CD1c-positive myeloid dendritic cell (primary cell): ENCODE measurements at regions not wholly inside any gene's neighbourhood (a gene's known extent, or its start where the extent isn't known, plus 50 kb on each side); places are given as distances from the start of the nearest gene placed in this dataset.

ENCODE experiments used
- DNase-seq: peaks from one replicate; pipeline ENCODE4 v3.0.0-alpha.2; 2016; ENCODE audit errors: extremely low spot score

DNA sequence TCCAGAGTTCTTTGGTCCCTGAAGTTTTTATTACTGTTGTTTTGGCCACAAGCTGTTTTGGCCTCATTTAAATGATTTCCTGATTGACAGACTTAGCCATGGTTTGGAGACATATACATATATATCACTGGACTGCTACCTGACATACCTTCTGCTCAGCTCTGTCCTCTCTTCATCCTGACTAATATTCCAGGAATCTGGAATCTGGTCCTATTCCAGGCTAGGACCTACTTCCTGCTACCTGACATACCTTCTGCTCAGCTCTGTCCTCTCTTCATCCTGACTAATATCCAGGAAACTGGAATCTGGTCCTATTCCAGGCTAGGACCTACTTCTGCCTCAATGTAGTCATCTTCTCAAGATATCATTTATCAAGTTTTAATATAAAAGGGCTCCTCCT is 724.4 kb upstream of the ROBO1 start:
- no peak for DNase-seq

DNA sequence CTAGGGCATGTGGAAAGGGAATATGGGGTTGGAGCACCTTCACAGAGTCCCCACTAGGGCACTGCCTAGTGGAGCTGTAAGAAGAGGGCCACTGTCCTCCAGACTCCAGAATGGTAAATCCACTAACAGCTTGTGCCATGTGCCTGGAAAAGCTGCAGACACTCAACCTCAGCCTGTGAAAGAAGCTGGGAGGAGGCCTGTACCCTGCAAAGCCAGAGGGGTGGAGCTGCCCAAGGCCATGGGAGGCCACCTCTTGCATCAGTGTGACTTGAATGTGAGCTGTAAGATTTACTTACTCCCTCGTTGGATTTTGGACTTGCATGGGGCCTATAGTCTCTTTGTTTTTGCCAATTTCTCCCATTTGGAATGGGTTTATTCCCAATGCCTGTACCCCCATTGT is 705.2 kb upstream of the ROBO1 start:
- no peak for DNase-seq

DNA sequence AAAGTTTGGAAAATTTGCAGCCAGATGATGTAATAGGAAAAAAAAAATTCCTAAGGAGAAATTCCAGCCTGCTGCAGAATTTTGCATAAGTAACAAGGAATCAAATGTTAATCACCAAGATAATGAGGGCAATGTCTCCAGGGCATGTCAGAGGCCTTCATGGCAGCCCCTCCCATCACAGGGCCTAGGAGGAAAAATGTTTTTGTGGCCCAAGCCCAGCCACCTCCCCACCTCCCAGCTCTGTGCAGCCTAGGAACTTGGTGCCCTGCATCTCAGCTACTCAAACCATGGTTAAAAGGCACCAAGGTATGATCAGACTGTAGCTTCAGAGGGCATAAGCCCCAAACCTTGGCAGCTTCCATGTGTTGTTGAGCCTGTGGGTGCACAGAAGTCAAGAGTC is 704.7 kb upstream of the ROBO1 start:
- no peak for DNase-seq

DNA sequence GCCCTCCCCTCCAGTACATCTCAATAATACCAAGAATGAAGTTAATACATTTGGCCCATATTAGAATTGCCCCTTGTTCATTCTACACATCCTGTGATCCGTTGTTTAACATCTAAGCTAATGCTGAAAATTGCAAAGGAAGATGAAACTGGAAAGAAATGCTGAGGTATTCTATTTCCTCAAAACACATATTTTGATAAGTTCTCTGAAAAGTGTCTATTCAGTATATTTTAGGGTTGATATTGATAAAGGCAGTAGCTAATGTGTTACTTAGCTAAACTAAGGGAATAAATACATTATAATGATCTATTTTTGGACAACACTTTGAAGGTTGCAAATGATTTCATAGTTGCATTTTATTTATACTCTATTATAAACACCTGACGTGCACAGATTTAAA is 702.6 kb upstream of the ROBO1 start:
- no peak for DNase-seq

DNA sequence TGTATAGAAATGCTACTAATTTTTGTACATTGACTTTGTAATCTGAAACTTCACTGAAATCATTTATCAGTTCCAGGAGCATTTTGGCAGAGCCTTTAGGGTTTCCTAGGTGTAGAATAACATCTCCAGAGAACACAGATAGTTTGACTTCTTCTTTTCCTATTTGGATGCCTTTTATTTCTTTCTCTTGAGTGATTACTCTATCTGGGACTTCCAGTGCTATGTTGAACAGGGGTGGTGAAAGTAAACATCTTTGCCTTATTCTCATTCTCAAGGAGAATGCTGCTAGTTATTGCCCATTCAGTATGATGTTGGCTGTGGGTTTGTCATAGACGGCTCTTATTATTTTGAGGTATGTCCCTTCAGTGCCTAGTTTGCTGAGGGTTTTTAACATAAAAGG is 697.9 kb upstream of the ROBO1 start:
- no peak for DNase-seq

DNA sequence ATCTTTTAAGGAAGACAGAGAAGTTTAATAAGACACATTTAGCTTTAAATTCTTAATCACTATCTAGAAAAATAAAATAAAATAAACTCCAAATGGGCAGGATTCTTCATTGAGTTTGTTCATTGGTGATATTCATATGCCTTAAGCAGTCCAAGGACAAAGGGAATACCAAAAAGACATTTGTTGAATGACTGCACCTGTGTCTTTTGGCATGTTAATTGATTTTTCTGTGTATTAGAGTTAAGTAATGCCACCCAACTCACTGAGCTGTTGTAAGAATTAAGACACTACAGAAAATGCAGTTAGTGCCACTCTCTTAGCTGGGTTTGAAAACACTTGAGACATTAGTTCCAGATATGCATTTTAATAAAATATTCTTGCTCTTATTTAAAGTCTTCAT is 683.6 kb upstream of the ROBO1 start:
- no peak for DNase-seq

DNA sequence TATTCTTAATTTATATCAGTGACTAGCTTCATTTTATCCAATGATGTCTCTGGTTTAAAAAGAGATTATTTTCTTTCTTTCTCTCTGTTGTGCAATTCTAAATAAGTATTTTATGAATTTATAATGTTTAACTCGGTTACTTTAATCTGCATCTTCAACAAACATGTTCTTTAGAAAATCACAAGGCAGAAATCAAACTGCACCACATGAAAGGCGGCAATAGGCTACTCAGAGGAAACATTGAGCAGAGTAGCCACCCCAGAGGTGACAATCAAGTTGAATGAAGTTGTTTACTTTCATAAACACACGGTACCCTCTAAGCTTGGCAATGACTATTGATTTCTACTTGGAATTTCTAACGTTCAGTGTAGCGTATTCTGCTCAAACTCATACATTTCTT is 677.8 kb upstream of the ROBO1 start:
- DNase-seq = no peak

DNA sequence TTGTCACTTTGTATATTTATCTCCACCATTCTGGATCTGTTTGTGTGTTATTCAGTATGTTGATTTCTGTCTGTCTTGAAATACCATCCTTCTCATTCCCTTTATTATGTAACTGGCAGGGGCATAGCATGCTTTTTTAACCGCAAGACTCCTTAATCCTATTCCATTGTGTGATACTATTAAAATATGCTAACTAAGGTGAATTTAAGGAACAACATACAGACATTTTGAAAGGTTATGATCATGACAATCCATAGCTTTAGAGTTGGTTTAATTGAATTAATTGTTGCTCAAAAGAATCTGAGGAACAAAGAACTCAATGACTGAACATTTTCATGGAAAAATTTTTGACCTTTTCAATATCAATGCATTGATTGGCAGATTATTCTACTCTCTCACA is 677.3 kb upstream of the ROBO1 start:
- DNase-seq = no peak

DNA sequence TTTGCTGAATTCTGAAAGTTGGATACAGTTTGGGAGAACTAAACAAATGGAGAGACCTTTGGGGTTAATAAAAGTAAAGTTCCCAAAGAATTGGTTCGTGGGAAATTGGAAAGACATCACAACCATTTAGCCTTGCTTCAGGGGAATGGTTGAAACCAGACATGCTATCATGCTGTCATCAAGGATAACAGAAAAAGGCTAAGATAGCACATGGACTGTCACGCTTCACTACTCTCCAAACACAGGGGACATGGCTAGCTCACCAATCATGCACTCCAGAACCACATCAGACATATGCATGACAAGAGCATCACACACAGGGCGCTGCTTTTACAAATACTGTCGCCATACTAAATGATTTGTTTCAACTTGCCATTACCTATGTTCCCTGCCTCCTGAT is 671.7 kb upstream of the ROBO1 start:
- no peak for DNase-seq

DNA sequence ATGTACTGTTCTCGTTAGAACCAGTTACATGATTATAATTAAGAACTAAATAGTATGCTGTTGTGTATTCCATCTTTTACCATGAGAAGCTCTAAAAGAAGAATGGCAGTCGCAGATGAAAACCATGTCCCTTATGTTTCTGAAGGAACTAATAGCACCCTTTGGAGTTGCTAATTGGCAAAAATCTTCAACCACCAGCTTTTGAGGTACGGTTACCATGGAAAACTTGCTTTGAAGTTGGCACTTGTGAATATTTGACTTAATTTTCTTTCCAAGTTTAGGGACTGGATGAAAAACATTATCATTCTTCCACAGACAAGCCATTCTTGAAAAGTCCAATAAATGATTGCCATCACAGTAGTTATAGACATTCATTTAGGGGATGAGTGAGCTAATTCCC is 666.6 kb upstream of the ROBO1 start:
- no peak for DNase-seq

DNA sequence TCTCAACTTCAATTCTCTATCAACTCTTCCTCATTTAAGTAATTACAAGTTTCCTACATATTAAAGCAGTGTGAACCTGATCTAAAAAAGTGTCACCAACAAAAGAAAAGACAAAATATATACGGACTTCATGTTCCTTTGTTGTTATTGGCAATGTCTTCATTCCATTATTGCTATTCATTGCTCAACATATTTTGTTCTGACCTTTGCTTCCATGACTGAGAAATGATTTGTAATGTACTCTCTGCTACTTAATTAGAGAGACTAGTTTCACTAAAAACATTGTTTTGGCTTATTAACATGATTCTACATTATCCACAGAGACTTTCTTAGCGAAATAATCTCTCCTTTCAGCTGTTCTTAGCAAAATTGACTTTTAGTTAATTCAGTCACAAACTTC is 657.2 kb upstream of the ROBO1 start:
- no peak for DNase-seq

DNA sequence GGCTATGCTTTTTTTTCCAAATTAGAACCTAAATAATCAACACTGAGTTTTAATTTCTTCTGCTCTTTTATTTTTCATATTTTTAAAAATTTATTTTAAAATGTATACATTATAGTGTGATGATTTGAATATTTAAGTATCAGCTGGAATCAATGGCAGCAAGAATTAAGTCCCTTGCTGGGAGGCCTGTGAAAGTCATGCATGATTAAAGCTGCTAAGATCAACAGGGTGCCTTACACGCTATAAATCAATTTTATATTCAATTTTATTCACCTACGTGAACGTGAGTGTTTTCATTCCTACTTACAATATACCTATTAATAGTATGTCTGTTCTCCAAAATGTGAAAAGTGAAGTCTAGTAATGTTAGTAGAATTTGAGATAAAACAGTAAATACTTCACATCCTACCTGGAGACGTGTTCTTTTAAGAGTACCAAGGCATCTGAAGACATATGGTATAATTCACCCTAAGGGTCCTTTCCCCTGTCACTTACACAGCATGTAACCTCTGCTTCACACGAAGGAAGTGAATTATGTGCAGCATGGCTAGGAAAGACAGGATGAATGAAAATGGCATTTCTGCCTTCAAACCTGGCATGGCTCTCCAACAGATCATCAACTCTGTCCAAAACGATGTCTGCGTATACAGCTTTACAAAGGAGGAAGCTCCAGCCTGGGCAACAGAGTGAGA is 640.4 kb upstream of the ROBO1 start:
- no peak for DNase-seq

DNA sequence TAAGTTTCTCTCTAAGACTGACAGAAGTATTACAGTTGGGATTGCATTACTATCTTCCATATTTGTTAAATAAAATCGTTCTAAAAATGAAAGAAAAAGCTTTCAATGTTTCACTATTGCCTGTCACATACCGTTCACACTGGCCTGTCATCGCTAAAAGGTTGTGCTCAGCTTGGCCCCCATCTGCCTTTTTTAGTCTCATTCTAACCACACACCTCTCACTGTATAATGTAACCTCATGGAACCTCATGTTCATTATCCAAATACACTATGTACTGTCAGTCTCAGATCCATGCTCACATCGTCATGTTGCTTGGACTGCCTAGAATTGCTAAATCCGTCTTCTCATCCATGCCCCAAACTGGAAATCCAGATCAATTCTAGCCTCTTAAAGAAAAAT is 637.8 kb upstream of the ROBO1 start:
- no peak for DNase-seq

DNA sequence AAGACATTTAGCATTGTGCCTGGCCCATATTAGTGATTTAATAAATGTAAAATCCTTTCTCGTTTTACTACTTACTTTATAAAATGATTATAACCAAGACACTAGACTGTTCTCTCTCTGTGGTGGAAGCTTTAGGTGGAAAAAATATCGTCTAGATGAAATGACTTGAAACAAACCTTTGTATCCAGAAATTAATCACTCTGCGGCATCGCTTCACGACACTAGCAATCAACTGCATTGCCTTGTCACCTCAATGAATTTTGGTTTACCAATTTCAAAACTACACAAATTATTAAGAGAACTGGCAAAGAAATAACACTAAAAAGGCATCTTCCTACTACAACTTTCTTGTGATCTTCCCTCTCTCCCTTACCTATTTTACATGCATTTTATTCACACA is 627.2 kb upstream of the ROBO1 start:
- DNase-seq = no peak

DNA sequence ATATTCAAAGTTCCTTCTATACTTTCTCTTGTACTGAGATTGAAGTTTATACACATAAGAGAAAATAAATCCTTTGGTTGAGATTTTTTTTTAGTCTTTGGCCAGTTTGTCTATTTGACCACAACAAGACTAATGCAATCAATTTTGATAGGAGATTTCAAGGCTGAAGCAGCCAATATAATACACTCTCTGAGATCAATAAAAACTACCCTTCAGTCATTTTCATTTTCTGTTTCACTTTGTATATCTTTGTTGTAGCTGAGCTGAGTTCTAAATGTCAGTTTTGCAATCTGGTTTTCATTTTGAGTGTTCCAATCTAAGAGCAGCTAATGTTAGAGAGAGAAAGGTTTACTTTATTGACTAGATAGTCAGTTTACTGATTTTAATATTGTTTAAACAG is 623.8 kb upstream of the ROBO1 start:
- DNase-seq = no peak

DNA sequence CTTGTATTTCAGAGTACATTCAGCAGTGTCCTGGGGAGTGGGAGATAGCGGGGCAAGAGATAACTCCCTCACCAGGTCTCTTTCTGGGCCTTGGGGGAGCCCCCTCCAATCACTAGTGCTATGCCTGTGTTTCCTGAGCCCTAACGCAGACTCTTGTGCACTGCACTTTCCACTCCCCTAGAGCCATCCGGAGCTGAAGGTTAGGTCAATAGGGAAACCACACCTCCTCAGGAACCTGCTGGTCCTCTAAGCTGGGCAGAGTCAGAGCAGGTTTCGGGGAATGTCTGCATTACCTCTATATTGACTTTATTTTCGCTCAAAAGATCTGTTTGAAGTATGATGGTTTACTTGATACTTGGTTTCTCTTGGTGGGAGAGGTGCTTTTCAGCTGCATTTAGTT is 617.0 kb upstream of the ROBO1 start:
- no peak for DNase-seq

DNA sequence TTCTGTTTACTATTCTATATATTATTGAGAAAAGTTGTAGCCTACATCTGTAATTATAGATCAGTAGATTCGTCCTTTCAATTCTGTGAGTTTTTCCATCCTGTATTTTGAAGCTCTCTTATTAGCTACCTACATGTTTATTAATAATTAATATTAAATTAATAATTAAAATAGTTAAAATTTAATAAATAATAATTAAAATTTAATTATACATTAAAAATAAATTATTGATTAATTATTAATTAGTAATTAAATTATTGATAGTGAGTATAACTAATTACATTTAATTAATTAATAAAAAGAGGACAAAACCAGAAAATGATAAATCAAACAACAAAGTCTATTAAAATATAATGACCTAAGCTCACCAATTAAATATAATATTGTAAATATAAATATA is 606.6 kb upstream of the ROBO1 start:
- DNase-seq = no peak

DNA sequence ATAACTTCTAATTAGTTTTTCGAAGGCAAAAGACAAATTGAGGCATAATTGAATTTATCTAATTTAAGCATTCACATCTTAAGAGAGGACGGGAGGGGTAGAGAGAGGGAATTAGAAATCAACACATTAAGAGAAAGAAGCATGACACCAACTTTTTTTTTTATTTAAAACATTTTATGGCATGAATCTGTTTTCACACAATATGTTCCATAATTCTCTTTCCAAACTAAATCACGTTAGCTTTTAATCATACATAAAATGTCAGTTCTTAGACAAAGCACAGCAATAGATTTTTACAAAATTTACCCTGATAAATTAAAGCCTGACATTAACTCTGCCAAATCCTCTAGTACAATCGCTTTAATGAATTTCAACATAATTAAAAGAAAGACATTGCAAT is 600.8 kb upstream of the ROBO1 start:
- DNase-seq = no peak

DNA sequence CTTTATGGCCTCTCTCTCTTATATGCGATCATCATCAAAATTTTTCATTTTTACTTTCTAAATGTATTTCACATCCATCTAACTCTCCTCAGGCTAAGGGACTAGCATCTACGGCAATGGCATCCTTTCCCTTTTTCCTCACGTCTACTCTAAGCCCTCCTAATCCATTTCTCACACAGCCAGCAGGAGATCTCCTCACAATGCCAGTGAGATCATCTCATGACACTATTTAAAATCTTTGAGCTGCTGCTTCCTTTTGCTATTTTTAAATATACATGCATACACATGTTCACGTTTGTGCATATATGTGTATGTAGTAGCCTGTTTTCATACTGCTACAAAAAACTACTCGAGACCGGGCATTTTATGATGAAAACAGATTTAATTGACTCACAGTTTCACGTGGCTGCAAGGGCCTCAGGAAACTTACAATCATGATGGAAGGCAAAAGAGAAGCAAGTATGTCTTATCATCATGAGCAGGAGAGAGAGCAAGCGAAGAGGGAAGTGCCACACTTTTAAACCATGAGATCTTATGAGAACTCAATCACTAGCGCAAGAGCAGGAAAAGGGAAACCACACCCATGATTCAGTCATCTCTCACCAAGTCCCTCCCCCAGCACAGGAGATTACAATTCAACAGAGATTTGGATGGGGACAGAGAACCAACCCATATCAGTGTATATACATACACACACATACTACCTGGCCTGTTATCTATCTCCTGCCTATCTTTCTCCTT is 599.2 kb upstream of the ROBO1 start:
- no peak for DNase-seq

DNA sequence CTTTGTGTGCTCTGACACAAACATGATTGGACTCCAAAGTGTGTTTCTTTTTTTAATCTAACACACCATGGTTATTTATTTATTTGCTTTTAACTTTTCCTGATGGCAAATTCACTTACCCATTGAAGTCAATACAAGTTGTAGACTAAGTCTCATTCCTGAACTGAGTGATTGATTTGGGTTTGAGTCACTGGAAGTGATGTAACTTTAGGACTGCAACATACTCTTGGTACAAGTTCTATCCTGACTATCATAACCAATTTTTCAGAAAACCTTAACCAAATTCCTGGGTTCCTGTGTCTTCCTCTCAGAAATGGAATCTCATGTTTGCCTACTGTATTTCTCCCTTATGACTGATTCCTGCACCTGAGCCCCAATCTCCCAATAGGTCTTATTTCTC is 590.0 kb upstream of the ROBO1 start:
- no peak for DNase-seq

DNA sequence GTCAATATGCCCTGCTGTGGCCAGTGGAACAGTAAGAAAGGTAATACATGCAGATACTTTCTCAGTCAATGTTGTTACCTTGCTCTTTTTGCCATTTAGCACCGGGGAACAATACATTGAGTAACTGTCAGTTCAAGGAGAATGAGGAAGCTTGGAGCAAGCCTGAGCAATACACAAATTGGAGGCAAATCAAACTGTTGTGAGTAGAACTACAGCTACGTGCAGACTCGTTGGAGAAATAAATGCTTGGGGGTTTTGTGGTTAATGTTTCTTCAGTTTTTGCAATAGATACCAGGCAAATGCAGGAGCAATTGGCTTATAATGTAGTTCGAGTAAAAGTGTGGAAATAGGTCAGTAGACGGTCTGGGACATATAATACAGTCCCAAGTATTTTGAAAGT is 587.3 kb upstream of the ROBO1 start:
- DNase-seq = no peak

DNA sequence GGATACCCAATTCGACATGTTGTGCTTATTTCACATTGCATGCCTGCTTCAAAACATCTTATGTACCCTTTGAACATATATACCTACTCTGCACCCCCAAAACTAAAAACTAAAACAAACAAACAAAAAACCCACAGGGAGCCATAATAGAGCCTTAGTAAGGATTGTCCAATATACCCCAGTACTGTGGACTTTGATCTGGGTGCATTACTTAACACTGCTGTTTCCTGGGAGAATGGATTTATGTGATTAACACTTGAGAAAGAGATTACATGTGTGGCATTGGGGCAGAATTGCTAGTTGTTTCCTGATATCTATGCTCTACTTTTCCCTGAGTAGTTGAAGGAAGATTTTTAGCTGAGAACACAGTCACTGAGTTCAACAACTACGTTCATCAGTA is 583.4 kb upstream of the ROBO1 start:
- no peak for DNase-seq

DNA sequence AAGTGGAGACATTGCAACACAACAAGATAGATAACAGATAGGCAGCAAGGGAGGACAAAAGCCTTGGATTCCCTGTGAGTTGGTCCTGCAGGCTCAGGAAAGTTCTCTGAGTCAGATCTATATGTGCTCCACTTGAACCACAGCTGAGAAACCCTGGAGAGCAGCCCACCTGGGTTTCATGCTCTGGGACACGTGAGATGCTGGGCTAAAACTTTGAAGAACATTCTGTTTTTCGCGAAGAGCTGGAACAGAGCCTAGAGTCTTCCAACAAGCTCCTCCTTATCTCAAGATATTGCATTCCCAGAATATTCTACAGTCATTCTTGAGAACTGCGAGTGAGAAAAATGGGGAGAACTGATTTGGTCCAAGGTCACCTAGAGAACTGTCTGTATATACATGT is 583.0 kb upstream of the ROBO1 start:
- no peak for DNase-seq

DNA sequence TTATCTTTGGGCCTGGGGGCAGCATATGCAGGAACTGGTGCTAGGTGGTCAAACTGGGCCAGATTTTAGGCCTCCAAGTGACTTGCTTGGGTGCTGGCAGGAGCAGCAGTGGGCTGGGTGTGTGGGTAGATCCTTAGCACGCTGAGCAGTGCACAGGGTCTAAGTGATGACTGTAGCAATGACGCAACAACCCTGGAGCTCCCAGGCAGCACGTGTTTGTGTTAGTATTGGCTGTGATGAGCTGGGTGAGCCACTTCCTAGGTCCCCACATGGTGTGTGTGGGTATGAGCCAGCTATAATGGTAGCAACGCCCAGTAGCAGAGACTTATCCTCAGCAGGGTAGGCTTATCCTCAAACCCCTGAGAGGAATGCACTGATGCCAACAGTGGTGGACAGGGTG is 570.6 kb upstream of the ROBO1 start:
- DNase-seq = no peak
